H1 (cell line): ENCODE measurements at regions not wholly inside any gene's neighbourhood (a gene's known extent, or its start where the extent isn't known, plus 50 kb on each side); places are given as distances from the start of the nearest gene placed in this dataset.

Experiments
- CTCF ChIA-PET: fragments of 300-600 bp; sonication (Branson Sonifier 250); formaldehyde crosslinking; loops from one replicate; lab custom pipeline; 2021; ENCODE audit not compliant: partially characterized antibody; lab: Charles Lee
- POLR2A ChIA-PET: fragments of 300-600 bp; sonication (Branson Sonifier 250); formaldehyde crosslinking; loops from one replicate; lab custom pipeline; 2021; ENCODE audit warnings: inconsistent platforms; ENCODE audit not compliant: partially characterized antibody; lab: Charles Lee
- DNase-seq, 2 experiments: peaks; one replicate each; pipeline versions ENCODE4 v3.0.0 to v3.0.0-alpha.2; 2010 to 2022; ENCODE audit warnings: low spot score in 2 of 2, low read depth in 1 of 2, mixed read lengths in 1 of 2
- FAIRE-seq: peaks from 2 replicates; lab custom pipeline; 2011; peaks lifted over from hg19 to GRCh38; lab: Jason Lieb, UNC
- H2AFZ ChIP-seq: 2 replicates; pipeline ENCODE4 v1.8.1; 2012; ENCODE audit warnings: low read length, inconsistent platforms
- H2AK5ac ChIP-seq: 2 replicates; pipeline ENCODE4 v1.6.1; 2013; ENCODE audit warnings: low read depth, low read length
- H2BK120ac ChIP-seq: replicated peaks from 2 replicates; pipeline ENCODE3; 2013; ENCODE audit warnings: low read depth, low read length, inconsistent platforms
- H2BK12ac ChIP-seq: 2 replicates; pipeline ENCODE4 v1.6.1; 2013; ENCODE audit warnings: low read depth, low read length
- H2BK15ac ChIP-seq: 2 replicates; pipeline ENCODE4 v1.6.1; 2013; ENCODE audit warnings: low read length
- H2BK20ac ChIP-seq: 2 replicates; pipeline ENCODE4 v1.6.1; 2013; ENCODE audit warnings: low read length
- H2BK5ac ChIP-seq: 2 replicates; pipeline ENCODE4 v1.6.1; 2013; ENCODE audit warnings: low read depth, low read length
- H3K14ac ChIP-seq: 2 replicates; pipeline ENCODE4 v1.6.1; 2013; ENCODE audit warnings: inconsistent platforms; ENCODE audit not compliant: insufficient read length
- H3K18ac ChIP-seq: 2 replicates; pipeline ENCODE4 v1.6.1; 2013; ENCODE audit warnings: low read length; ENCODE audit errors: extremely low read depth
- H3K23ac ChIP-seq: 2 replicates; pipeline ENCODE4 v1.6.1; 2013; ENCODE audit warnings: inconsistent platforms; ENCODE audit not compliant: insufficient read length
- H3K23me2 ChIP-seq: 2 replicates; pipeline ENCODE4 v1.6.1; 2013; ENCODE audit warnings: low read depth, low read length
- H3K27ac ChIP-seq: 2 replicates; pipeline ENCODE4 v1.6.1; 2011; ENCODE audit warnings: low read depth, low read length, inconsistent platforms
- H3K27me3 ChIP-seq, 4 experiments: replicated peaks in 1 of 4; 1 replicate in 1 of 4; 2 replicates in 3 of 4; pipeline versions ENCODE4 v1.6.1 to v1.8.1; 2011 to 2013; ENCODE audit warnings: low read length in 3 of 4, mild to moderate bottlenecking in 3 of 4, inconsistent platforms in 2 of 4, mixed read lengths in 2 of 4, moderate library complexity in 1 of 4; ENCODE audit not compliant: control insufficient read depth in 3 of 4, insufficient read depth in 3 of 4; ENCODE audit errors: extremely low read depth in 1 of 4
- H3K36me3 ChIP-seq, 4 experiments: 2 replicates each; pipeline versions ENCODE4 v1.6.1 to v1.8.1; 2011 to 2013; ENCODE audit warnings: mild to moderate bottlenecking in 4 of 4, low read length in 3 of 4, moderate library complexity in 2 of 4, control low read depth in 1 of 4, inconsistent platforms in 1 of 4; ENCODE audit not compliant: insufficient read depth in 4 of 4, control insufficient read depth in 2 of 4
- H3K4ac ChIP-seq: replicated peaks from 2 replicates; pipeline ENCODE3; 2013; ENCODE audit warnings: low read length, low read depth, mixed read lengths, inconsistent platforms; ENCODE audit not compliant: insufficient read length
- H3K4me1 ChIP-seq, 4 experiments: replicated peaks in 1 of 4; 1 replicate in 1 of 4; 2 replicates in 3 of 4; pipeline versions ENCODE4 v1.6.1 to v1.8.1; 2011 to 2013; ENCODE audit warnings: low read length in 3 of 4, inconsistent platforms in 2 of 4, mixed read lengths in 1 of 4; ENCODE audit not compliant: insufficient read depth in 4 of 4, control insufficient read depth in 3 of 4
- H3K4me2 ChIP-seq, 2 experiments: 2 replicates each; pipeline versions ENCODE4 v1.6.1 to v1.8.1; 2011 to 2013; ENCODE audit warnings: low read depth in 2 of 2, low read length in 2 of 2, control low read depth in 1 of 2, inconsistent platforms in 1 of 2, mild to moderate bottlenecking in 1 of 2; ENCODE audit not compliant: insufficient read depth in 1 of 2
- H3K4me3 ChIP-seq, 4 experiments: fragments of 200-600, 300-600 bp in 1 of 4; sonication (generic), shearing (Covaris generic), sonication (Bioruptor Twin) in 1 of 4; 2 replicates each; pipeline versions ENCODE4 v1.5.1 to v1.8.1; 2011 to 2016; ENCODE audit warnings: low read length in 4 of 4, low read depth in 3 of 4, control low read depth in 2 of 4, inconsistent platforms in 2 of 4, mild to moderate bottlenecking in 2 of 4, mixed read lengths in 1 of 4, moderate library complexity in 1 of 4; ENCODE audit not compliant: insufficient read depth in 2 of 4; ENCODE audit errors: extremely low read depth in 1 of 4
- H3K56ac ChIP-seq: replicated peaks from 2 replicates; pipeline ENCODE3; 2013; ENCODE audit warnings: low read depth, mild to moderate bottlenecking, mixed read lengths, low read length, inconsistent platforms; ENCODE audit not compliant: insufficient read length
- H3K79me1 ChIP-seq: 2 replicates; pipeline ENCODE4 v1.6.1; 2013; ENCODE audit warnings: low read depth, low read length, control low read depth
- H3K79me2 ChIP-seq, 2 experiments: 2 replicates each; pipeline versions ENCODE4 v1.6.1 to v1.8.1; 2012 to 2013; ENCODE audit warnings: low read length in 2 of 2, mild to moderate bottlenecking in 2 of 2, inconsistent platforms in 1 of 2; ENCODE audit not compliant: insufficient read depth in 2 of 2, control insufficient read depth in 1 of 2
- H3K9ac ChIP-seq, 4 experiments: replicated peaks in 1 of 4; 1 replicate in 1 of 4; 2 replicates in 3 of 4; pipeline versions ENCODE4 v1.6.1 to v1.8.1; 2011 to 2013; ENCODE audit warnings: low read depth in 3 of 4, low read length in 3 of 4, control low read depth in 2 of 4, mild to moderate bottlenecking in 2 of 4, moderate library complexity in 2 of 4, inconsistent platforms in 1 of 4; ENCODE audit errors: extremely low read depth in 1 of 4
- H3K9me3 ChIP-seq, 2 experiments: 2 replicates each; pipeline versions ENCODE4 v1.6.1 to v1.8.1; 2012 to 2013; ENCODE audit warnings: mild to moderate bottlenecking in 2 of 2, moderate library complexity in 2 of 2, control low read depth in 1 of 2, inconsistent platforms in 1 of 2, low read depth in 1 of 2, low read length in 1 of 2, mixed read lengths in 1 of 2; ENCODE audit not compliant: insufficient read depth in 2 of 2
- H4K20me1 ChIP-seq, 2 experiments: replicated peaks in 1 of 2; 2 replicates each; pipeline versions ENCODE3 to v1.8.1; 2011 to 2013; ENCODE audit warnings: inconsistent platforms in 2 of 2, low read length in 2 of 2, mild to moderate bottlenecking in 1 of 2; ENCODE audit not compliant: insufficient read depth in 2 of 2, control insufficient read depth in 1 of 2
- H4K5ac ChIP-seq: 2 replicates; pipeline ENCODE4 v1.6.1; 2013; ENCODE audit warnings: low read length, low read depth, mixed read lengths, inconsistent platforms; ENCODE audit not compliant: insufficient read length
- H4K8ac ChIP-seq: 2 replicates; pipeline ENCODE4 v1.8.0; 2013; ENCODE audit warnings: mild to moderate bottlenecking, moderate library complexity, low read length, inconsistent platforms; ENCODE audit not compliant: insufficient read depth; ENCODE audit errors: extremely low read depth
- H4K91ac ChIP-seq: replicated peaks from 2 replicates; pipeline ENCODE3; 2013; ENCODE audit warnings: low read length, mixed read lengths, inconsistent platforms; ENCODE audit not compliant: insufficient read length
- CREB1 ChIP-seq: IDR thresholded peaks from 2 replicates; pipeline ENCODE4 v1.6.1; 2012; ENCODE audit warnings: inconsistent platforms
- KDM5A ChIP-seq: fragments of 200-600 bp; IDR thresholded peaks from 2 replicates; pipeline ENCODE4 v1.7.1; 2012; ENCODE audit warnings: mild to moderate bottlenecking, low read length, inconsistent platforms, mixed read lengths
- RFX5 ChIP-seq: IDR thresholded peaks from 2 replicates; pipeline ENCODE4 v1.6.1; 2011; ENCODE audit warnings: low read depth, low read length, improper control_type of control experiment, borderline replicate concordance
- SIN3A ChIP-seq, 2 experiments: IDR thresholded peaks in 1 of 2; conservative IDR thresholded peaks in 1 of 2; 2 replicates each; pipeline ENCODE4 v1.6.1; 2011 to 2012; ENCODE audit warnings: low read length in 2 of 2, improper control_type of control experiment in 1 of 2, low read depth in 1 of 2, mild to moderate bottlenecking in 1 of 2
- TBP ChIP-seq: IDR thresholded peaks from 2 replicates; pipeline ENCODE4 v1.6.1; 2011; ENCODE audit warnings: low read depth, low read length, improper control_type of control experiment
- TEAD4 ChIP-seq: IDR thresholded peaks from 2 replicates; pipeline ENCODE4 v1.6.1; 2012; ENCODE audit warnings: low read depth, low read length, inconsistent platforms, mixed read lengths
- WGBS, 2 experiments: shearing (Covaris generic) in 1 of 2; methylation state at CpG; one replicate each; pipeline versions ENCODE4 v1.1.6 to v1.1.7; 2013 to 2015; ENCODE audit warnings: low lambda C conversion rate in 2 of 2, mixed read lengths in 2 of 2, inconsistent platforms in 1 of 2, low coverage in 1 of 2, missing lambda C conversion rate in 1 of 2; ENCODE audit not compliant: insufficient replicate concordance in 2 of 2, insufficient coverage in 1 of 2, insufficient read length in 1 of 2; ENCODE audit errors: extremely low coverage in 1 of 2, missing lambda C conversion rate in 1 of 2; 5-methylcytosine and 5-hydroxymethylcytosine counted together

- Histone ChIP-seq H4K20me1 (no peaks in the 10 kb centered on the region), H2BK15ac (no peak overlapping the region), H3K56ac (no peak overlapping the region), H3K4ac (no peak overlapping the region), H3K36me3 (no peaks in the 10 kb centered on the region), H4K5ac (no peak overlapping the region), H2BK120ac (no peak overlapping the region), H3K4me1 (no peaks in the 10 kb centered on the region), H3K9me3 (no peaks in the 10 kb centered on the region), H4K8ac (no peak overlapping the region), H3K14ac (no peak overlapping the region), H3K79me1 (no peaks in the 10 kb centered on the region), H3K23ac (no peak overlapping the region), H3K79me2 (no peaks in the 10 kb centered on the region), H3K4me3 (no peak overlapping the region), H2AK5ac (no peak overlapping the region), H3K27me3 (no peaks in the 10 kb centered on the region), H2AFZ (no peak overlapping the region), H4K91ac (no peak overlapping the region), H3K4me2 (no peak overlapping the region), H3K27ac (no peak overlapping the region), H3K18ac (no peak overlapping the region), H2BK20ac (no peak overlapping the region), H3K23me2 (no peaks in the 10 kb centered on the region), H3K9ac (no peak overlapping the region), H2BK5ac (no peak overlapping the region), H2BK12ac (no peak overlapping the region)
- FAIRE-seq (no peak), DNase-seq (no peak)
- CTCF ChIA-PET = interaction anchor here (0.6 to 1.5 kb wide), 2 partner anchors 10 to 707 kb away, joined by 3 to 4 read pairs; no protein-coding TSS in a partner anchor
- TF ChIP-seq KDM5A (no peak), SIN3A (conservative IDR thresholded peaks at IDR 0.05 in 1 of 2, IDR thresholded peaks at IDR 0.05 in 1 of 2; ENCODE audit: low read depth in 1 of 2, low read length in 2 of 2) (no peak), TEAD4 (no peak), TBP (no peak), CREB1 (no peak), RFX5 (no peak)
- POLR2A ChIA-PET = no interaction called here
- WGBS, 2 experiments = 97% methylated on average over 3 of the region's 3 CpGs; no CpG with 5 or more reads in 1 of the 2 experiments
Observed at GRCh38 chr4:19534159-19534558, 717.5 kb upstream of the SLIT2 start.
